ENCODE measurements at regions not wholly inside any gene's neighbourhood (a gene's known extent, or its start where the extent isn't known, plus 50 kb on each side); places are given as distances from the start of the nearest gene placed in this dataset.

- no peaks in the 10 kb centered on the region for H3K4me1 ChIP-seq (ENCODE audit: control insufficient read depth, extremely low read depth, insufficient read depth, low read length)
- FAIRE-seq: no peak
- H3K36me3 ChIP-seq (ENCODE audit: control insufficient read depth in 2 of 2, extremely low read depth in 1 of 2, insufficient read depth in 2 of 2, low read length in 2 of 2): no peaks in the 10 kb centered on the region
- no peaks in the 10 kb centered on the region for H3K27me3 ChIP-seq (ENCODE audit: control insufficient read depth, extremely low read depth, insufficient read depth, low read length)
- H3K79me2 ChIP-seq (ENCODE audit: control insufficient read depth, insufficient read depth, low read length): no peaks in the 10 kb centered on the region
- no peak overlapping the region for H3K9ac ChIP-seq (ENCODE audit: control insufficient read depth, extremely low read depth, insufficient read depth, low read length)
- TF ChIP-seq CTCF (optimal IDR thresholded peaks at IDR 0.05 in 1 of 3, IDR thresholded peaks at IDR 0.05 in 1 of 3, conservative IDR thresholded peaks at IDR 0.05 in 1 of 3; ENCODE audit: extremely low read depth in 1 of 3, insufficient read depth in 2 of 3, low read length in 3 of 3): no peak
- TF ChIP-seq EZH2 (IDR thresholded peaks at IDR 0.05; ENCODE audit: low read length): no peak
- no peaks in the 10 kb centered on the region for H4K20me1 ChIP-seq (ENCODE audit: control insufficient read depth, extremely low read depth, insufficient read depth, low read length)
- no peaks in the 10 kb centered on the region for H3K9me3 ChIP-seq (ENCODE audit: control insufficient read depth, low read depth, low read length)
- H3K9me1 ChIP-seq (ENCODE audit: control insufficient read depth, extremely low read depth, insufficient read depth, low read length): no peaks in the 10 kb centered on the region
- no peak overlapping the region for H3K4me3 ChIP-seq (ENCODE audit: control insufficient read depth in 2 of 3, extremely low read depth in 1 of 3, insufficient read depth in 2 of 3, low read depth in 1 of 3, low read length in 3 of 3)
- dilution Hi-C loops (cut with MboI; ENCODE audit: extremely low pct_ligation_motif_present, low sequenced_read_pairs): no loop called here
- no peak for DNase-seq (ENCODE audit: low read depth, low spot score)
- H2AFZ ChIP-seq (ENCODE audit: control insufficient read depth, low read length): no peak overlapping the region
- H3K27ac ChIP-seq (ENCODE audit: control insufficient read depth, insufficient read depth, low read length): no peak overlapping the region
- no peak overlapping the region for H3K4me2 ChIP-seq (ENCODE audit: control insufficient read depth, extremely low read depth, insufficient read depth, low read depth, low read length)
These were observed 1169.1 kb upstream of the EPHA6 start for GRCh38 chr3:95645291-95645690.

- Histone ChIP-seq H3K79me2 (ENCODE audit: control insufficient read depth, insufficient read depth, low read length) (no peaks in the 10 kb centered on the region), H3K4me1 (ENCODE audit: control insufficient read depth, extremely low read depth, insufficient read depth, low read length) (no peaks in the 10 kb centered on the region), H3K27me3 (ENCODE audit: control insufficient read depth, extremely low read depth, insufficient read depth, low read length) (no peaks in the 10 kb centered on the region), H3K27ac (ENCODE audit: control insufficient read depth, insufficient read depth, low read length) (no peak overlapping the region), H3K36me3 (ENCODE audit: control insufficient read depth in 2 of 2, extremely low read depth in 1 of 2, insufficient read depth in 2 of 2, low read length in 2 of 2) (no peaks in the 10 kb centered on the region), H3K9ac (ENCODE audit: control insufficient read depth, extremely low read depth, insufficient read depth, low read length) (no peak overlapping the region), H4K20me1 (ENCODE audit: control insufficient read depth, extremely low read depth, insufficient read depth, low read length) (no peaks in the 10 kb centered on the region), H3K9me1 (ENCODE audit: control insufficient read depth, extremely low read depth, insufficient read depth, low read length) (no peaks in the 10 kb centered on the region), H3K4me3 (ENCODE audit: control insufficient read depth in 2 of 3, extremely low read depth in 1 of 3, insufficient read depth in 2 of 3, low read depth in 1 of 3, low read length in 3 of 3) (no peak overlapping the region), H3K4me2 (ENCODE audit: control insufficient read depth, extremely low read depth, insufficient read depth, low read depth, low read length) (no peak overlapping the region), H3K9me3 (ENCODE audit: control insufficient read depth, low read depth, low read length) (no peaks in the 10 kb centered on the region), H2AFZ (ENCODE audit: control insufficient read depth, low read length) (no peak overlapping the region)
- no peak for DNase-seq (ENCODE audit: low read depth, low spot score)
- FAIRE-seq: no peak
- dilution Hi-C loops (cut with MboI; ENCODE audit: extremely low pct_ligation_motif_present, low sequenced_read_pairs): no loop called here
- TF ChIP-seq CTCF (optimal IDR thresholded peaks at IDR 0.05 in 1 of 3, IDR thresholded peaks at IDR 0.05 in 1 of 3, conservative IDR thresholded peaks at IDR 0.05 in 1 of 3; ENCODE audit: extremely low read depth in 1 of 3, insufficient read depth in 2 of 3, low read length in 3 of 3): no peak
- TF ChIP-seq EZH2 (IDR thresholded peaks at IDR 0.05; ENCODE audit: low read length): no peak
These were observed 1159.6 kb upstream of the EPHA6 start for GRCh38 chr3:95654570-95655362.

Measured in keratinocyte (primary cell).